Astrocyte (in vitro differentiated cells and primary cell): ENCODE measurements at regions not wholly inside any gene's neighbourhood (a gene's known extent, or its start where the extent isn't known, plus 50 kb on each side); places are given as distances from the start of the nearest gene placed in this dataset.
A peak's percentile ranks its signal among the peaks of the same experiment; 100 is the strongest.

ENCODE experiments used
- DNase-seq: peaks from one replicate; pipeline ENCODE4 v3.0.0-alpha.2; 2010; ENCODE audit warnings: low read depth
- FAIRE-seq: peaks from 2 replicates; lab custom pipeline; 2011; peaks lifted over from hg19 to GRCh38; lab: Jason Lieb, UNC
- H2AFZ ChIP-seq: 2 replicates; pipeline ENCODE4 v1.6.0; 2012; ENCODE audit warnings: low read depth, low read length, inconsistent platforms
- H3K27ac ChIP-seq: 2 replicates; pipeline ENCODE4 v1.5.1; 2011; ENCODE audit warnings: low read depth, low read length, inconsistent platforms
- H3K27me3 ChIP-seq: 2 replicates; pipeline ENCODE4 v1.6.0; 2011; ENCODE audit warnings: low read length, inconsistent platforms; ENCODE audit not compliant: insufficient read depth
- H3K36me3 ChIP-seq: 2 replicates; pipeline ENCODE4 v1.5.1; 2011; ENCODE audit warnings: low read length, inconsistent platforms; ENCODE audit not compliant: insufficient read depth
- H3K4me1 ChIP-seq: 2 replicates; pipeline ENCODE4 v1.5.1; 2011; ENCODE audit warnings: low read length, inconsistent platforms; ENCODE audit not compliant: insufficient read depth
- H3K4me2 ChIP-seq: 2 replicates; pipeline ENCODE4 v1.6.0; 2012; ENCODE audit warnings: low read length, inconsistent platforms
- H3K4me3 ChIP-seq: 2 replicates; pipeline ENCODE4 v1.5.1; 2011; ENCODE audit warnings: low read depth, mild to moderate bottlenecking, low read length, inconsistent platforms; ENCODE audit not compliant: insufficient read depth
- H3K79me2 ChIP-seq: 2 replicates; pipeline ENCODE4 v1.6.0; 2012; ENCODE audit warnings: mild to moderate bottlenecking, low read length, inconsistent platforms; ENCODE audit not compliant: insufficient read depth
- H3K9ac ChIP-seq: 2 replicates; pipeline ENCODE4 v1.6.0; 2012; ENCODE audit warnings: mild to moderate bottlenecking, low read length, inconsistent platforms
- H3K9me3 ChIP-seq: 2 replicates; pipeline ENCODE4 v1.5.1; 2012; ENCODE audit warnings: low read depth, mild to moderate bottlenecking, low read length, inconsistent platforms; ENCODE audit not compliant: insufficient read depth
- H4K20me1 ChIP-seq: 2 replicates; pipeline ENCODE4 v1.6.0; 2012; ENCODE audit warnings: low read length, inconsistent platforms; ENCODE audit not compliant: insufficient read depth
- H3K27ac Mint-ChIP-seq: one replicate; pipeline ENCODE4 v1.8.0; 2021; ENCODE audit warnings: mild to moderate bottlenecking, mixed read lengths; ENCODE audit not compliant: unreplicated experiment
- H3K27me3 Mint-ChIP-seq: one replicate; pipeline ENCODE4 v1.8.0; 2021; ENCODE audit warnings: low read depth, mixed read lengths; ENCODE audit not compliant: unreplicated experiment
- H3K36me3 Mint-ChIP-seq: one replicate; pipeline ENCODE4 v1.8.0; 2021; ENCODE audit warnings: low read depth, mixed read lengths; ENCODE audit not compliant: unreplicated experiment
- H3K4me1 Mint-ChIP-seq: one replicate; pipeline ENCODE4 v1.8.0; 2021; ENCODE audit warnings: low read depth, mixed read lengths; ENCODE audit not compliant: unreplicated experiment
- H3K4me3 Mint-ChIP-seq: one replicate; pipeline ENCODE4 v1.8.0; 2021; ENCODE audit warnings: mild to moderate bottlenecking, moderate library complexity, mixed read lengths; ENCODE audit not compliant: unreplicated experiment
- H3K9me3 Mint-ChIP-seq: one replicate; pipeline ENCODE4 v1.8.0; 2021; ENCODE audit warnings: mild to moderate bottlenecking, mixed read lengths; ENCODE audit not compliant: unreplicated experiment
- CTCF ChIP-seq: IDR thresholded peaks from 2 replicates; pipeline ENCODE4 v1.5.1; 2011; ENCODE audit warnings: low read depth, mild to moderate bottlenecking, inconsistent platforms, low read length, moderate library complexity; ENCODE audit not compliant: insufficient read depth
- EZH2 ChIP-seq: IDR thresholded peaks from 2 replicates; pipeline ENCODE4 v1.6.1; 2012; ENCODE audit warnings: mild to moderate bottlenecking, low read length, inconsistent platforms; ENCODE audit not compliant: insufficient read depth

GRCh38 chr21:16514316-16514715 is 784.5 kb downstream of the USP25 start:
- Histone ChIP-seq H4K20me1 (no peaks in the 10 kb centered on the region), H3K9me3 (no peaks in the 10 kb centered on the region), H3K27me3 (no peaks in the 10 kb centered on the region), H3K4me1 (peaks cover 4% of the 10 kb centered on the region), H3K36me3 (no peaks in the 10 kb centered on the region), H3K27ac (peak overlapping the region; percentile 58), H3K4me2 (no peak overlapping the region), H3K4me3 (no peak overlapping the region), H3K79me2 (peaks cover 26% of the 10 kb centered on the region), H2AFZ (no peak overlapping the region), H3K9ac (no peak overlapping the region)
- Mint-ChIP-seq H3K36me3 (no peaks in the 10 kb centered on the region), H3K4me1 (no peaks in the 10 kb centered on the region), H3K27me3 (no peaks in the 10 kb centered on the region), H3K4me3 (no peak overlapping the region), H3K27ac (no peak overlapping the region), H3K9me3 (peaks cover 5% of the 10 kb centered on the region)
- TF ChIP-seq EZH2 (no peak), CTCF (no peak)
- DNase-seq: peak; percentile 94
- FAIRE-seq: no peak

- H3K4me1 ChIP-seq: peaks cover 7% of the 10 kb centered on the region
- Mint-ChIP-seq H3K36me3 (no peaks in the 10 kb centered on the region), H3K4me1 (no peaks in the 10 kb centered on the region), H3K9me3 (peaks cover 5% of the 10 kb centered on the region), H3K27ac (no peak overlapping the region), H3K27me3 (no peaks in the 10 kb centered on the region), H3K4me3 (no peak overlapping the region)
- H3K27ac ChIP-seq: no peak overlapping the region
- no peak overlapping the region for H2AFZ ChIP-seq
- peak; percentile 52 for DNase-seq
- no peak overlapping the region for H3K4me3 ChIP-seq
- H3K4me2 ChIP-seq: no peak overlapping the region
- H4K20me1 ChIP-seq: no peaks in the 10 kb centered on the region
- H3K79me2 ChIP-seq: peaks cover 26% of the 10 kb centered on the region
- no peaks in the 10 kb centered on the region for H3K9me3 ChIP-seq
- FAIRE-seq: peak; percentile 37
- no peaks in the 10 kb centered on the region for H3K36me3 ChIP-seq
- H3K9ac ChIP-seq: no peak overlapping the region
- no peak for TF ChIP-seq EZH2
- TF ChIP-seq CTCF: no peak
- H3K27me3 ChIP-seq: no peaks in the 10 kb centered on the region
Observed at GRCh38 chr21:16517383-16517782, 787.6 kb downstream of the USP25 start.

GRCh38 chr21:16519036-16519435 is 789.3 kb downstream of the USP25 start:
- no peak overlapping the region for H2AFZ ChIP-seq
- Mint-ChIP-seq H3K4me1 (no peaks in the 10 kb centered on the region), H3K4me3 (no peak overlapping the region), H3K36me3 (no peaks in the 10 kb centered on the region), H3K27me3 (no peaks in the 10 kb centered on the region), H3K27ac (no peak overlapping the region), H3K9me3 (peaks cover 3% of the 10 kb centered on the region)
- no peak overlapping the region for H3K27ac ChIP-seq
- H3K4me3 ChIP-seq: no peak overlapping the region
- FAIRE-seq (no peak), DNase-seq (peak; percentile 41)
- peaks cover 7% of the 10 kb centered on the region for H3K4me1 ChIP-seq
- TF ChIP-seq EZH2: no peak
- no peak for TF ChIP-seq CTCF
- H3K36me3 ChIP-seq: no peaks in the 10 kb centered on the region
- no peak overlapping the region for H3K9ac ChIP-seq
- no peak overlapping the region for H3K4me2 ChIP-seq
- H3K27me3 ChIP-seq: no peaks in the 10 kb centered on the region
- H4K20me1 ChIP-seq: no peaks in the 10 kb centered on the region
- peaks cover 18% of the 10 kb centered on the region for H3K79me2 ChIP-seq
- H3K9me3 ChIP-seq: no peaks in the 10 kb centered on the region
